ENCODE measurements at regions not wholly inside any gene's neighbourhood (a gene's known extent, or its start where the extent isn't known, plus 50 kb on each side); places are given as distances from the start of the nearest gene placed in this dataset.

- no peaks in the 10 kb centered on the region for H3K36me3 Mint-ChIP-seq (ENCODE audit: unreplicated experiment)
- no peak overlapping the region for H3K4me3 Mint-ChIP-seq (ENCODE audit: unreplicated experiment)
- peaks cover 13% of the 10 kb centered on the region for H3K27me3 Mint-ChIP-seq (ENCODE audit: unreplicated experiment)
- TF ChIP-seq CTCF (IDR thresholded peaks at IDR 0.05): no peak
- no peak overlapping the region for H3K27ac Mint-ChIP-seq (ENCODE audit: unreplicated experiment)
- H3K4me1 Mint-ChIP-seq (ENCODE audit: unreplicated experiment): no peaks in the 10 kb centered on the region
- DNase-seq (ENCODE audit: extremely low spot score, unreplicated experiment): no peak
- no peaks in the 10 kb centered on the region for H3K9me3 Mint-ChIP-seq (ENCODE audit: unreplicated experiment)
These were observed 319.4 kb downstream of the SH2D1A start for GRCh38 chrX:124665621-124666400.

GRCh38 chrX:124679199-124679598 is 332.8 kb downstream of the SH2D1A start:
- no peaks in the 10 kb centered on the region for H3K9me3 Mint-ChIP-seq (ENCODE audit: unreplicated experiment)
- peaks cover 28% of the 10 kb centered on the region for H3K27me3 Mint-ChIP-seq (ENCODE audit: unreplicated experiment)
- no peaks in the 10 kb centered on the region for H3K4me1 Mint-ChIP-seq (ENCODE audit: unreplicated experiment)
- H3K36me3 Mint-ChIP-seq (ENCODE audit: unreplicated experiment): no peaks in the 10 kb centered on the region
- H3K27ac Mint-ChIP-seq (ENCODE audit: unreplicated experiment): no peak overlapping the region
- DNase-seq (ENCODE audit: extremely low spot score, unreplicated experiment): no peak
- no peak for TF ChIP-seq CTCF (IDR thresholded peaks at IDR 0.05)
- no peak overlapping the region for H3K4me3 Mint-ChIP-seq (ENCODE audit: unreplicated experiment)

DNA sequence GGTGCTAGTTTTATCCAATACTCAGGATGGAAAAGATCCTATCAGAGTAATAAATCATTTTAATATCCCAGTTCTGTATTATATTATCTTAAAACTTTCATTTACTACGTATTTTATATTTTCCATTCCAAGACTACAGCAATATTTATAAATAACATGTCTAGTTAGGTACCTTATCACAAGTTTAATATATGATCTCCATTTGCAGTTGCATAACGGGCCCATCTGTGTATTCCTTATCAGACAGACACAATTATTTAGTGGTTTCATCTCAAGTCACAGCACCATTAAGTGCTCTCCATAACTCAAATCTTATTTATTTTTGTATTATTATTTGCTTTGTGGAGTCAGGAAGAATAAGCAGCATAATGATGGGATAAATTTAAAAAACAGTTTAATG is 333.9 kb downstream of the SH2D1A start:
- H3K36me3 Mint-ChIP-seq (ENCODE audit: unreplicated experiment): no peaks in the 10 kb centered on the region
- H3K4me3 Mint-ChIP-seq (ENCODE audit: unreplicated experiment): no peak overlapping the region
- DNase-seq (ENCODE audit: extremely low spot score, unreplicated experiment): no peak
- peaks cover 28% of the 10 kb centered on the region for H3K27me3 Mint-ChIP-seq (ENCODE audit: unreplicated experiment)
- TF ChIP-seq CTCF (IDR thresholded peaks at IDR 0.05): no peak
- peaks cover 5% of the 10 kb centered on the region for H3K9me3 Mint-ChIP-seq (ENCODE audit: unreplicated experiment)
- H3K4me1 Mint-ChIP-seq (ENCODE audit: unreplicated experiment): no peaks in the 10 kb centered on the region
- H3K27ac Mint-ChIP-seq (ENCODE audit: unreplicated experiment): no peak overlapping the region

GRCh38 chrX:124690495-124690894 is 344.1 kb downstream of the SH2D1A start:
- no peak overlapping the region for H3K27ac Mint-ChIP-seq (ENCODE audit: unreplicated experiment)
- peaks cover 9% of the 10 kb centered on the region for H3K9me3 Mint-ChIP-seq (ENCODE audit: unreplicated experiment)

More at GRCh38 chrX:124690495-124690894, 344.1 kb downstream of the SH2D1A start:
- Mint-ChIP-seq H3K27me3 (ENCODE audit: unreplicated experiment) (peaks cover 17% of the 10 kb centered on the region), H3K36me3 (ENCODE audit: unreplicated experiment) (no peaks in the 10 kb centered on the region), H3K4me3 (ENCODE audit: unreplicated experiment) (no peak overlapping the region), H3K4me1 (ENCODE audit: unreplicated experiment) (no peaks in the 10 kb centered on the region)
- no peak for DNase-seq (ENCODE audit: extremely low spot score, unreplicated experiment)
- TF ChIP-seq CTCF (IDR thresholded peaks at IDR 0.05): no peak

All from osteocyte (in vitro differentiated cells).